GM23248 (cell line): ENCODE measurements at regions not wholly inside any gene's neighbourhood (a gene's known extent, or its start where the extent isn't known, plus 50 kb on each side); places are given as distances from the start of the nearest gene placed in this dataset.

Experiments
- EZH2 ChIP-seq: fragments of 200-600 bp; sonication (generic); IDR thresholded peaks from 2 replicates; pipeline ENCODE4 v1.6.1; 2018; ENCODE audit warnings: antibody characterized with exemption, mild to moderate bottlenecking; ENCODE audit not compliant: insufficient read depth, poor library complexity, severe bottlenecking
- EZH2phosphoT487 ChIP-seq: fragments of 200-600 bp; sonication (generic); IDR thresholded peaks from 2 replicates; pipeline ENCODE4 v1.6.1; 2018; ENCODE audit warnings: antibody characterized with exemption, moderate library complexity, mild to moderate bottlenecking, low read depth; ENCODE audit not compliant: insufficient read depth

- TF ChIP-seq EZH2 (no peak), EZH2phosphoT487 (no peak)
Observed at GRCh38 chr19:27858981-27859581, 1353.9 kb downstream of the UQCRFS1 start.
